ENCODE measurements at regions not wholly inside any gene's neighbourhood (a gene's known extent, or its start where the extent isn't known, plus 50 kb on each side); places are given as distances from the start of the nearest gene placed in this dataset.

DNA sequence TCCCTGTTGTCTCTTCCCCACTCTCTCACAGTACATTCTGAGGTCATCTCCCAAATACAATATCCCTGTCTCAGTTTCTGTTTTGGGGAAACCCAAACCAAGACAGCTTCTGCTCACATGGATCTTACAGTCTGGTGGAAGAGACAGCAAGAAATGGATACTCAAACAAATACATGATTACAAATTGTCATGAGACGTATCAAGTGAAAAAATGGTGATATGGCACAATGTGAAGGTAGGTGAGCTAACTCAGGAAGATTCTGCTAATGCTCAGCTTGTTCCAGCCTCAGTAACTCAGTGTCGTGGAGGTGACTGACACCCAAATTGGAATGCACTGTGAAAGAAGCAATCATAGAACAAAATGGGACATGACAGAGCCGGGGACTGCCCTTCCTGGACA is 68.3 kb downstream of the CHST1 start:
- Histone ChIP-seq H3K9me3 (ENCODE audit: control insufficient read depth, low read depth, low read length) (no peaks in the 10 kb centered on the region), H3K4me1 (ENCODE audit: control insufficient read depth, low read depth, low read length) (no peaks in the 10 kb centered on the region), H3K36me3 (ENCODE audit: control insufficient read depth, low read depth, low read length) (no peaks in the 10 kb centered on the region), H3K27me3 (ENCODE audit: control insufficient read depth, insufficient read depth, low read length) (no peaks in the 10 kb centered on the region), H3K27ac (ENCODE audit: low read length) (no peak overlapping the region), H3K9ac (ENCODE audit: low read length) (no peak overlapping the region), H3K4me3 (ENCODE audit: low read length) (no peak overlapping the region)

DNA sequence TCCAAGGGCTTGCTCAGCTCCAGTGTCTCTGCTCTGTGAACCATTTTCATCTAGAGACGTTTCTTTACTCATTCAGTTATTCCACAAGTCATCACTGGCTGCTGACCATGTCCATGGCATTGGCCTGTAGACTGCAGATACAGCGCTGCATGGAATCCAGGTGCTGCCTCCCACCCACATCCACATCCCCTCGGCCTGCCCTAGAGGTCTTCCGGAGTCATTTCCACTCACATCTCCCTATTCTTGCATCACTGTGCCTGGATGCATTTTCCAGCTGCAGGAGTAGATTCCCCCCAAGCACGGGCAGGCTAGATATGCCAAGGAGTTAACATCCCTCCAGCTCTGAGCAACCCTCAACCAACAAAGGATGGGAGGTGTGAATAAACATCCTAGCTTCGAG is 68.9 kb downstream of the CHST1 start:
- no peak overlapping the region for H3K27ac ChIP-seq (ENCODE audit: low read length)
- H3K9me3 ChIP-seq (ENCODE audit: control insufficient read depth, low read depth, low read length) = no peaks in the 10 kb centered on the region
- H3K9ac ChIP-seq (ENCODE audit: low read length) = no peak overlapping the region
- no peaks in the 10 kb centered on the region for H3K4me1 ChIP-seq (ENCODE audit: control insufficient read depth, low read depth, low read length)
- H3K27me3 ChIP-seq (ENCODE audit: control insufficient read depth, insufficient read depth, low read length) = no peaks in the 10 kb centered on the region
- no peaks in the 10 kb centered on the region for H3K36me3 ChIP-seq (ENCODE audit: control insufficient read depth, low read depth, low read length)
- no peak overlapping the region for H3K4me3 ChIP-seq (ENCODE audit: low read length)

DNA sequence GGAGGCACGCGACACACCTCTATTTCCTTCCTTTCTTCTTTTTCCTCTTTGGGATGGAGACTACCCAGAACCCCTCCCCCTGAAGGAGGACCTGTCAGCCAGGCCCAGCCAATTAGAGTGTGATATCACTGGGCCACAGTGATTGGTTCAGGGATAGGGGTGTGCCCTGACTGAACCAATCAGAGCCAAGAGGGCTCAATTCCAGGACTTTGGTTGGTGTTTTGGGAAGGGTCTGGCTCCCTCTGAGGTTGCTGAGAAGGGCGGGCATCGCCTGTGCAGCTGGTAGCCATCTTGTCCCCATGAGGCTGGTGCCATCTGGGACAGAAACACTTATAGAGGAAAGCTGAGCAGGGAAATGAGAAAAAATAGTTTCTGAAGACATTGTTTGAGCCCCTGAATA is 71.4 kb downstream of the CHST1 start:
- no peaks in the 10 kb centered on the region for H3K9me3 ChIP-seq (ENCODE audit: control insufficient read depth, low read depth, low read length)
- no peak overlapping the region for H3K27ac ChIP-seq (ENCODE audit: low read length)
- H3K9ac ChIP-seq (ENCODE audit: low read length) = no peak overlapping the region
- no peak overlapping the region for H3K4me3 ChIP-seq (ENCODE audit: low read length)
- no peaks in the 10 kb centered on the region for H3K4me1 ChIP-seq (ENCODE audit: control insufficient read depth, low read depth, low read length)
- no peaks in the 10 kb centered on the region for H3K27me3 ChIP-seq (ENCODE audit: control insufficient read depth, insufficient read depth, low read length)
- no peaks in the 10 kb centered on the region for H3K36me3 ChIP-seq (ENCODE audit: control insufficient read depth, low read depth, low read length)

DNA sequence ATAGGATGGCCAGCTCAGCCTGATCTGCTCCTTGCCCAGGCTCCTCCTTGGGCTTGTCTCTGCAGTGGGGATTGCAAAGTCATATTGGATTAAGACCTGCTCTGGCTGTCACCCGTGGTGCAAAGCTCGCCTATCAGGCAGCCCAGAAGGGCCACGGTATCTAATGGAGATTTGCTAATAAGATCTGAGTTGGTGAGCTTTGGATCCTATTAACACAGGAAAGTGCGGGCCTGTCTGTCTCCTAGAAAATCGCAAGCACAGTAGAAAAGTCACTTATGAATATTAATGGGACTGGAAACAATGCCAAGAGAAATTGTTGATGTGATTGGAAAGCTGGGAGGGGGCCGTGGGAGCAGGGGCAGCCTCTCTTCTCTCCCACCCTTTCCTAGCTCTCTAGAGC is 72.8 kb downstream of the CHST1 start:
- no peak overlapping the region for H3K9ac ChIP-seq (ENCODE audit: low read length)
- H3K4me1 ChIP-seq (ENCODE audit: control insufficient read depth, low read depth, low read length) = no peaks in the 10 kb centered on the region
- no peak overlapping the region for H3K27ac ChIP-seq (ENCODE audit: low read length)
- no peaks in the 10 kb centered on the region for H3K27me3 ChIP-seq (ENCODE audit: control insufficient read depth, insufficient read depth, low read length)
- H3K9me3 ChIP-seq (ENCODE audit: control insufficient read depth, low read depth, low read length) = no peaks in the 10 kb centered on the region
- H3K36me3 ChIP-seq (ENCODE audit: control insufficient read depth, low read depth, low read length) = no peaks in the 10 kb centered on the region
- no peak overlapping the region for H3K4me3 ChIP-seq (ENCODE audit: low read length)

DNA sequence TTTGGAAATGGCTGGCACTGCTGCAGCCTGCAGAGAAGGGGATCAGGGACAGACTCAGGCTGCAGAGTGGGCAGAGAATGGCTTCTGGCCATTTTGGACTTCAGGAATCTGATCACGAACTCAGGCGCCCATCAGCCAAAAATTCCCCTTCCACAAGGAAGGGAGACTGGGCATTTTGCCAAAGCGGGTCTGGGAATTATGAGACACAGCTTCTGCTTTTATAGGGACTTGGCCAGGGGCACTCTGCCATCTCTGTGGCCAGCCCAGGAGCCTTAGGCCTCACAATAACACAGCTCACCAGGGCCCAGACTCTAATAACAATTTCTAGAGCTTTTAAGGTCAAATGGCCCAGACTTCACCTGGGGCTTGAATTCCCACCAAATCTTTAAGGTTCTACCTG is 74.7 kb downstream of the CHST1 start:
- no peaks in the 10 kb centered on the region for H3K36me3 ChIP-seq (ENCODE audit: control insufficient read depth, low read depth, low read length)
- H3K27me3 ChIP-seq (ENCODE audit: control insufficient read depth, insufficient read depth, low read length) = no peaks in the 10 kb centered on the region
- no peak overlapping the region for H3K9ac ChIP-seq (ENCODE audit: low read length)
- no peaks in the 10 kb centered on the region for H3K4me1 ChIP-seq (ENCODE audit: control insufficient read depth, low read depth, low read length)
- no peaks in the 10 kb centered on the region for H3K9me3 ChIP-seq (ENCODE audit: control insufficient read depth, low read depth, low read length)
- no peak overlapping the region for H3K4me3 ChIP-seq (ENCODE audit: low read length)
- no peak overlapping the region for H3K27ac ChIP-seq (ENCODE audit: low read length)

DNA sequence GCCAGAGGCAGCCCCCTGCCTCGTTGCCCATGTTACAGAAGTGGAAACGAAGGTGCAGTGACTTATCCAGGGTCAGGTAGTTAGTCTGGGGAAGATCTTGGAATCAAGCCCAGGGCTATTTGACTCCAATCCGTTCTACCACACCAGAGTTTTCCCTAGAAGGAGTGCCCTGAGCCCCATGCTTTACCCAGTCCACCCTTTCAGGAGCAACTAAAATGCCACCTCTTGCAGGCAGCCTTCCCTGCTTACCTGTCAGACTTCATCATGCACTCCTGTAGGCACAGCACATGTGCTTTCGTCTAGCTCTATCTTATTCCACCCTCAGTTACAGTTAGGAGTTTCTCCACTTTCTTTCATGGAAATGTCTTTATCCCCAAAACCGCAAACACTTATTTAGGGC is 80.2 kb downstream of the CHST1 start:
- Histone ChIP-seq H3K4me3 (ENCODE audit: low read length) (no peak overlapping the region), H3K27ac (ENCODE audit: low read length) (no peak overlapping the region), H3K36me3 (ENCODE audit: control insufficient read depth, low read depth, low read length) (no peaks in the 10 kb centered on the region), H3K27me3 (ENCODE audit: control insufficient read depth, insufficient read depth, low read length) (no peaks in the 10 kb centered on the region), H3K9me3 (ENCODE audit: control insufficient read depth, low read depth, low read length) (no peaks in the 10 kb centered on the region), H3K4me1 (ENCODE audit: control insufficient read depth, low read depth, low read length) (no peaks in the 10 kb centered on the region), H3K9ac (ENCODE audit: low read length) (no peak overlapping the region)

DNA sequence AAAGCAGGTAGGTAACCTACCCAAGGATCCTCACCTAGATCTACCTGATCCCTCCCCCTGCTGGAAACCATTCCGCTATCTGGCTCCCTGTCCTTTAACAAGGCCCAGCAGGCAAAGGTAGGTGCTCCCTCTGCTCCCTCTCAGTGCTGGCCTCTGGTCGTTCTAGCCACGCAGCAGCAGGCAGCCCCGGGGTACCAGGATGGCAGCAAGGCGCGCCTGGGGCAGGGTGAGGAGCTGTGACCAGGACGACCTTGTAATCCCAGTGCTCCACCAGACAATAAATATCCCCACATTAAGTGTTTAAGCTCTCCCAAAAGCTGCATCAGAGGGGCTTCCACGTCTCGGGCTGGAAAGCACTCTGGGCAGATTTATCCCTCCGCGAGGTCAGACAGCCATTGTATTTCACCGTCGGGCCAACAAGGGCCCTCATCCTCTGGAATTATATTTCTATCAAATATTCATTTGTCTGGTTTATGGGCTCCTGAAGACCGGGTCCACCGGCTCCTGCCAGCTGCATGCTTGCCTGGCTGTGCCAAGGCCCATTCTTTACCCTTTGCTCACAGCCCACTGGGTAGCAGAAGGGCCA is 81.3 kb downstream of the CHST1 start:
- Histone ChIP-seq H3K27me3 (ENCODE audit: control insufficient read depth, insufficient read depth, low read length) (no peaks in the 10 kb centered on the region), H3K4me3 (ENCODE audit: low read length) (no peak overlapping the region), H3K9me3 (ENCODE audit: control insufficient read depth, low read depth, low read length) (no peaks in the 10 kb centered on the region)

DNA sequence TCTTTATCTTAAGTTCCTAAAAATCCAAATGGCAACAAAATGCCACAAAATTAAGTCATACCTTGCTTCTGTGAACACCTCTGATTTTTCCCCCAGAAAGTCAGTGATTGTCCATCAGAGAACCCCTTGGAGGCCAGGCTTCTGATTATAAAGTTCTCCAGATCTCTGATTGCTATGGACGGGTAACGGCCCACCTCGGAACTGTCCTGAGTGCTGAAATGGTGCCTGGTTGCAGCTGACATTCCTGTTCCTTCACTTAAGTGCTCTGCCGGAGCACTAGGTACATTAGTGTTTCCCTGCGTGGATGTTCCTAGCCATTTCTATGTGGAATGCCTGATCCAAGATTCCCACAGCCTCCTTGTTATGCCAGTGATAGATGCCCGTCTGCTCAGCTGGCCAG is 85.0 kb downstream of the CHST1 start:
- H3K9ac ChIP-seq (ENCODE audit: low read length) = no peak overlapping the region
- H3K27me3 ChIP-seq (ENCODE audit: control insufficient read depth, insufficient read depth, low read length) = no peaks in the 10 kb centered on the region
- no peak overlapping the region for H3K4me3 ChIP-seq (ENCODE audit: low read length)
- H3K4me1 ChIP-seq (ENCODE audit: control insufficient read depth, low read depth, low read length) = peaks cover 16% of the 10 kb centered on the region
- H3K36me3 ChIP-seq (ENCODE audit: control insufficient read depth, low read depth, low read length) = no peaks in the 10 kb centered on the region
- H3K9me3 ChIP-seq (ENCODE audit: control insufficient read depth, low read depth, low read length) = no peaks in the 10 kb centered on the region
- H3K27ac ChIP-seq (ENCODE audit: low read length) = no peak overlapping the region

More for the DNA sequence above, 81.3 kb downstream of the CHST1 start:
- Histone ChIP-seq H3K9ac (ENCODE audit: low read length) (no peak overlapping the region), H3K27ac (ENCODE audit: low read length) (no peak overlapping the region), H3K4me1 (ENCODE audit: control insufficient read depth, low read depth, low read length) (no peaks in the 10 kb centered on the region), H3K36me3 (ENCODE audit: control insufficient read depth, low read depth, low read length) (no peaks in the 10 kb centered on the region)

DNA sequence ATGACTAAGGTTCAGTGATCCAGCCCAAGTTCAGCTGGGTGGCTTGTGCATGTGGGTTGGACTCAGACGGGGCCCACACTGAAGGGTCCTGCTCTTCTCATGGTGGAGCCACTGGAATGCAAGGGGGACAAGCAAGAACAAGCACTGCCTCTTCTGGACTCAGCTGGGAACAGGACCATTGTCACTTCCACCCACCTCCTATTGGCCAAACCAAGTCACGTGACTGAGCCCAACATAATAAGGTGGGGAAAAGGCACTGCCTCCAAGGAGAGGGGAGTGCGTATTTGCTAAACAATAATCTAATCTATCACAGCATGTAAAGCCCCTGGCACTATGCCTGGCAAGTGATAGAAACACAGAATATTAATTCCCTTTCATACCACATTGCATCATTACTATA is 87.1 kb downstream of the CHST1 start:
- H3K4me3 ChIP-seq (ENCODE audit: low read length) = peak overlapping the region; percentile 3
- H3K27me3 ChIP-seq (ENCODE audit: control insufficient read depth, insufficient read depth, low read length) = no peaks in the 10 kb centered on the region
- H3K36me3 ChIP-seq (ENCODE audit: control insufficient read depth, low read depth, low read length) = no peaks in the 10 kb centered on the region
- no peak overlapping the region for H3K27ac ChIP-seq (ENCODE audit: low read length)
- H3K9ac ChIP-seq (ENCODE audit: low read length) = no peak overlapping the region
- no peaks in the 10 kb centered on the region for H3K9me3 ChIP-seq (ENCODE audit: control insufficient read depth, low read depth, low read length)
- peaks cover 16% of the 10 kb centered on the region for H3K4me1 ChIP-seq (ENCODE audit: control insufficient read depth, low read depth, low read length)

DNA sequence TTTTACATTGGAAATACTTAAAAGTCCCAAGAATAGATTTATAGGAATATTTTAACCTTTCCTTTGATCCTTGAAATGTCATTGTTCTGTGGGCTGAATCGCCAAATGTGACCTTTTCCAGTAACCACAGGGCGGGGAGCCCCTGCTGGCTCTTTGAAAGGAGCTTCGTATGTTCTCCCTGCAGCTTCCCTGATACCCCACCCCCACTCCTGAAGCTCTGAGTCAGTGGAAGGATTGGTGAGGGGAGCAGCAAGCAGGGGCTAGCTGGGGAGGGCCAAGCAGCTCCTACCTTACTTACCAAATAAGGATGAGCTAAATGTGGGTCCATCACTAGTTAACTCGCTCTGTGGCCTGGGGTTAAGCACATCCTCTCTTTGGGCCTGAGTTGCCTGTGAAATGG is 87.7 kb downstream of the CHST1 start:
- Histone ChIP-seq H3K4me1 (ENCODE audit: control insufficient read depth, low read depth, low read length) (peaks cover 16% of the 10 kb centered on the region), H3K4me3 (ENCODE audit: low read length) (peak overlapping the region; percentile 5), H3K9me3 (ENCODE audit: control insufficient read depth, low read depth, low read length) (no peaks in the 10 kb centered on the region), H3K27ac (ENCODE audit: low read length) (no peak overlapping the region), H3K9ac (ENCODE audit: low read length) (no peak overlapping the region), H3K36me3 (ENCODE audit: control insufficient read depth, low read depth, low read length) (no peaks in the 10 kb centered on the region), H3K27me3 (ENCODE audit: control insufficient read depth, insufficient read depth, low read length) (no peaks in the 10 kb centered on the region)

DNA sequence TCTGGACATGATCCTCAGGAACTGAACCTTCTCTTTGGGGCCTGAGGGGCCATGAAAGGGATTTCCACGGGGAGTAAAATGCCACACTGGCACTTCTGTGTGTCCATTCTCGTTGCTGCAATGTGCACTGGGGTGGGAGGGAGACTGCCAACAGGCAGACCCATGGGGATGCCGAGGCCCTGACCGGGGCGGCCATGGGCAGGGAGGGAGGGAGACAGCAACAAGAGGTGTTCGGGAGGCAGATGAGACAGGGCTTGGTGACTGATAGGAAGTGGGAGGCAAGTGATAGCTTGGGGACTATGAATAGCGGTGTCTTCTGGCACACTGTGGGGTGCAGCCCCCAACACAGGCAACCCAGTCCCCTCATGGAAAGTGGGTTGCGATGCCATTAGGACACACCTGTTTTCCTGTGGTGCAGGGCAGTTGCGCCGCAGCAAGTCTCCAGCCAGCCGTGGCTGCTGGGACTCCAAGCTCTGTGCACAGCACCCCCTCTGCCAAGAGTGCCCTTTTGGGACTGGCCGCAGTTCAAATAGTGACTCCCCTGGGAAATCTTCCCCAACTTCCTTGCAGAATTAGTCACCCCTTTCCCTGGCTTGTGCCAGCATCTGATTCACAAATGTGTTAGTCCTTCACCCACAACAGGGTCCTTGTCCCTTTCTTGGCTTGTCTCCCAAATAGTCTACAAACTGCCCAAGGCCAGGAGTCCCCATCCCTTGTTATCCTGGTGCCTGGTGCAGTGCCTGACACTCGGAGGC is 88.8 kb downstream of the CHST1 start:
- Histone ChIP-seq H3K36me3 (ENCODE audit: control insufficient read depth, low read depth, low read length) (no peaks in the 10 kb centered on the region), H3K27ac (ENCODE audit: low read length) (no peak overlapping the region), H3K27me3 (ENCODE audit: control insufficient read depth, insufficient read depth, low read length) (no peaks in the 10 kb centered on the region), H3K4me3 (ENCODE audit: low read length) (peak overlapping the region; percentile 5), H3K9ac (ENCODE audit: low read length) (no peak overlapping the region), H3K4me1 (ENCODE audit: control insufficient read depth, low read depth, low read length) (peaks cover 16% of the 10 kb centered on the region), H3K9me3 (ENCODE audit: control insufficient read depth, low read depth, low read length) (no peaks in the 10 kb centered on the region)

DNA sequence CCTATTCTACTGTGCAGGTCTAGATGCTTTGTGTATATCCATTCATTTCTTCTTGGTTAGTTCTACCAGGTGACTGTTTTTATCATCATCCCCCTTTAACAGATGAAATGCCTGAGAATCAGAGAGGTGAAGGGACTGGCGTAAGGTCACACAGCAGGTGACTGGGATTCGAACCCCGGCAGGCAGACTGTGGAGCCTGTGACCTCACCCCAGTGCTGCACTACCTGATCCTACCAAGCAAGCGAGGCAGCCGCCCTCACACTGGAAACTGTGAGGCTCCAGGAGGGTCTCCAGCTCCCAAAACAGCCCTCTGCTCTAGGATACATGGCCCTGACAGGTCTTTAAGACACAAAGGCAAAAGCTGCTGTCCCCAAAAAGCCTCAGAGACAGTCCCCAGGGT is 91.7 kb downstream of the CHST1 start:
- Histone ChIP-seq H3K27me3 (ENCODE audit: control insufficient read depth, insufficient read depth, low read length) (no peaks in the 10 kb centered on the region), H3K9me3 (ENCODE audit: control insufficient read depth, low read depth, low read length) (no peaks in the 10 kb centered on the region), H3K9ac (ENCODE audit: low read length) (no peak overlapping the region), H3K36me3 (ENCODE audit: control insufficient read depth, low read depth, low read length) (no peaks in the 10 kb centered on the region), H3K27ac (ENCODE audit: low read length) (no peak overlapping the region), H3K4me3 (ENCODE audit: low read length) (no peak overlapping the region), H3K4me1 (ENCODE audit: control insufficient read depth, low read depth, low read length) (peaks cover 16% of the 10 kb centered on the region)
